RWPE2 (cell line): ENCODE measurements at regions not wholly inside any gene's neighbourhood (a gene's known extent, or its start where the extent isn't known, plus 50 kb on each side); places are given as distances from the start of the nearest gene placed in this dataset.

Experiments used
- ATAC-seq: fragments of 200-7000 bp; cut with Tn5 transposase; 3 replicates; pipeline ENCODE4 v1.9.1; 2021; ENCODE audit warnings: low read depth
- DNase-seq: peaks from one replicate; pipeline ENCODE4 v3.0.0-alpha.2; 2020; ENCODE audit warnings: low spot score
- H3K27ac ChIP-seq: fragments of 450-650 bp; 2 replicates; pipeline ENCODE4 v1.5.1; 2017; ENCODE audit warnings: mild to moderate bottlenecking; ENCODE audit not compliant: poor library complexity, severe bottlenecking
- H3K27me3 ChIP-seq: fragments of 250-450 bp; sonication (Bioruptor Pico); 2 replicates; pipeline ENCODE4 v1.5.1; 2021; ENCODE audit warnings: mild to moderate bottlenecking, moderate library complexity; ENCODE audit not compliant: insufficient read depth, poor library complexity, severe bottlenecking
- H3K36me3 ChIP-seq: fragments of 250-450 bp; sonication (Bioruptor Pico); 2 replicates; pipeline ENCODE4 v1.5.1; 2020; ENCODE audit warnings: low read depth, mild to moderate bottlenecking, moderate library complexity
- H3K4me1 ChIP-seq: fragments of 250-450 bp; sonication (Bioruptor Pico); 2 replicates; pipeline ENCODE4 v1.5.1; 2021; ENCODE audit warnings: mild to moderate bottlenecking, moderate library complexity; ENCODE audit not compliant: insufficient read depth, poor library complexity, severe bottlenecking
- H3K4me3 ChIP-seq: fragments of 250-450 bp; sonication (Bioruptor Pico); 2 replicates; pipeline ENCODE4 v1.5.1; 2021; ENCODE audit warnings: mild to moderate bottlenecking, moderate library complexity; ENCODE audit not compliant: severe bottlenecking
- H3K9me3 ChIP-seq: fragments of 250-450 bp; sonication (Bioruptor Pico); 2 replicates; pipeline ENCODE4 v1.5.1; 2021; ENCODE audit warnings: mild to moderate bottlenecking, moderate library complexity; ENCODE audit not compliant: severe bottlenecking
- CTCF ChIP-seq: fragments of 450-650 bp; IDR thresholded peaks from one replicate; pipeline ENCODE4 v1.5.1; 2017; ENCODE audit warnings: mild to moderate bottlenecking, moderate library complexity; ENCODE audit not compliant: poor library complexity, severe bottlenecking

GRCh38 chr6:144888621-144889020 is 603.5 kb downstream of the UTRN start:
- Histone ChIP-seq H3K36me3 (no peaks in the 10 kb centered on the region), H3K4me1 (no peaks in the 10 kb centered on the region), H3K27ac (no peak overlapping the region), H3K9me3 (no peaks in the 10 kb centered on the region), H3K27me3 (no peaks in the 10 kb centered on the region), H3K4me3 (no peak overlapping the region)
- no peak for ATAC-seq
- no peak for DNase-seq
- TF ChIP-seq CTCF: no peak

- Histone ChIP-seq H3K27me3 (no peaks in the 10 kb centered on the region), H3K36me3 (no peaks in the 10 kb centered on the region), H3K4me3 (no peak overlapping the region), H3K4me1 (peaks cover 20% of the 10 kb centered on the region), H3K27ac (no peak overlapping the region), H3K9me3 (no peaks in the 10 kb centered on the region)
- no peak for DNase-seq
- no peak for TF ChIP-seq CTCF
- ATAC-seq: no peak
Measured at GRCh38 chr6:144893680-144894151, 608.6 kb downstream of the UTRN start.

- Histone ChIP-seq H3K36me3 (no peaks in the 10 kb centered on the region), H3K27ac (no peak overlapping the region), H3K9me3 (no peaks in the 10 kb centered on the region), H3K27me3 (no peaks in the 10 kb centered on the region), H3K4me3 (no peak overlapping the region), H3K4me1 (peaks cover 25% of the 10 kb centered on the region)
- DNase-seq (no peak), ATAC-seq (no peak)
- TF ChIP-seq CTCF: no peak
Measured at GRCh38 chr6:144894240-144894639, 609.1 kb downstream of the UTRN start.

- no peak for ATAC-seq
- H3K4me1 ChIP-seq: peaks cover 27% of the 10 kb centered on the region
Measured at GRCh38 chr6:144895313-144896278, 610.5 kb downstream of the UTRN start.

More at GRCh38 chr6:144895313-144896278, 610.5 kb downstream of the UTRN start:
- Histone ChIP-seq H3K36me3 (no peaks in the 10 kb centered on the region), H3K9me3 (no peaks in the 10 kb centered on the region), H3K27ac (no peak overlapping the region), H3K27me3 (no peaks in the 10 kb centered on the region), H3K4me3 (no peak overlapping the region)
- DNase-seq: no peak
- TF ChIP-seq CTCF: no peak
